ENCODE measurements at regions not wholly inside any gene's neighbourhood (a gene's known extent, or its start where the extent isn't known, plus 50 kb on each side); places are given as distances from the start of the nearest gene placed in this dataset.

- peaks cover 73% of the 10 kb centered on the region for H3K4me1 Mint-ChIP-seq (ENCODE audit: low read depth)
- H3K36me3 Mint-ChIP-seq (ENCODE audit: low read depth): no peaks in the 10 kb centered on the region
- H3K27ac Mint-ChIP-seq: peak overlapping the region; percentile 91
- peak overlapping the region; percentile 86 for H3K4me3 Mint-ChIP-seq
- H3K27me3 Mint-ChIP-seq: no peaks in the 10 kb centered on the region
- H3K9me3 Mint-ChIP-seq: no peaks in the 10 kb centered on the region
Observed at GRCh38 chr19:46954502-46954992, 65.1 kb upstream of the NPAS1 start.

- H3K4me1 Mint-ChIP-seq (ENCODE audit: low read depth): peaks cover 73% of the 10 kb centered on the region
- no peaks in the 10 kb centered on the region for H3K27me3 Mint-ChIP-seq
- H3K27ac Mint-ChIP-seq: peak overlapping the region; percentile 91
- no peaks in the 10 kb centered on the region for H3K9me3 Mint-ChIP-seq
- H3K4me3 Mint-ChIP-seq: peak overlapping the region; percentile 86
- H3K36me3 Mint-ChIP-seq (ENCODE audit: low read depth): no peaks in the 10 kb centered on the region
Observed at GRCh38 chr19:46954993-46955812, 64.4 kb upstream of the NPAS1 start.

GRCh38 chr19:46955813-46956371, 63.7 kb upstream of the NPAS1 start:
- Mint-ChIP-seq H3K27me3 (no peaks in the 10 kb centered on the region), H3K36me3 (ENCODE audit: low read depth) (no peaks in the 10 kb centered on the region), H3K9me3 (no peaks in the 10 kb centered on the region), H3K27ac (peak overlapping the region; percentile 91), H3K4me3 (peak overlapping the region; percentile 86), H3K4me1 (ENCODE audit: low read depth) (peaks cover 67% of the 10 kb centered on the region)

DNA sequence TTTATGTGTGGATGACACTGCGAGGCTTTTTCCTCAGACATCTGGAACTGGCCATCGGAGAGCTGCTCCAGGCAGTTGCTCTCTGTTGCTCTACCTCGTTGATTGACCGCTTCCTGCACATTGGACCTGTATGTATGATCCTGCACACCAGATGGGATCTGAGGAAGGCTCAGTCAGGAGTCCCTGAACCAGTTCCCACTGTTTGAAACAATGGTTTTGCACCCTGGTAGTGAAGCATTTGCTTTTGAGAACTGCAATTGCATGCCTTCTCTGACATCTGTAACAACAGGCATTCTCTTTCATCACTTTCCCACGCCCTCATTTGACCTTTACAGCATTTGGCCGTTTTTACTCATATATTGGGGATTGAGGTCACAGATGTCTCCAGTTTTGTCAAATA, 61.1 kb upstream of the NPAS1 start:
- Mint-ChIP-seq H3K27me3 (no peaks in the 10 kb centered on the region), H3K4me1 (ENCODE audit: low read depth) (peaks cover 70% of the 10 kb centered on the region), H3K36me3 (ENCODE audit: low read depth) (no peaks in the 10 kb centered on the region), H3K9me3 (no peaks in the 10 kb centered on the region), H3K27ac (peak overlapping the region; percentile 73), H3K4me3 (no peak overlapping the region)

DNA sequence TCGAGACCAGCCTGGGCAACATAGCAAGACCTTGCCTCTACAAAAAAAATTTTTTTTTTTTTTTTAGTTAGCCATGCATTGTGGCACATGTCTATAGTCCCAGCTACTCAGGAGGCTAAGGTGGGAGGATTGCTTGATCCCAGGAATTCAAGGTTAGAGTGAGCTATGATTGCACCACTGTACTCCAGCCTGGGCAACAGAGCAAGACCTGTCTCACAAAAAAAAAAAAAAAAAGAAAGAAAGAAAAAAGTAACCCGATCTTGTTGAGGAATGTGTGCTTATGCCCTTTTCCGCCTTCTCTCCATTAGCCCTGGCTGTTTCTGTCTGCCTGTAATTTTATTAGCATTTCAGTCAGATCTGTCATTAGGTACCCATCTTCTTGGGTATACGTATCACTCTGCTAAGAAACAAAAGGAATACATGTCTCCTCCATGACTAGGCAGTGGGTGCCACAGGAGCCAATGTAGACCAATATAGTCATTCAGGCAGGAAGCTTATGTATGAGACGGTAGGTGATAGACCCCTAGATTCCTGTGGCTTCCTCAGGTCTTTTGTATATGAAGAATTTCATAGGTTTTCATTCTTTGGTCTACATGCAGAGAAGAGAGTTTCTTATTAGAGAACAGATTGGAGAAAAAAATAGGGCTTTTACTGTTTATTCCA, 59.6 kb upstream of the NPAS1 start:
- H3K4me3 Mint-ChIP-seq: no peak overlapping the region
- H3K9me3 Mint-ChIP-seq: no peaks in the 10 kb centered on the region
- peaks cover 57% of the 10 kb centered on the region for H3K4me1 Mint-ChIP-seq (ENCODE audit: low read depth)
- H3K27me3 Mint-ChIP-seq: no peaks in the 10 kb centered on the region
- no peak overlapping the region for H3K27ac Mint-ChIP-seq
- H3K36me3 Mint-ChIP-seq (ENCODE audit: low read depth): no peaks in the 10 kb centered on the region

DNA sequence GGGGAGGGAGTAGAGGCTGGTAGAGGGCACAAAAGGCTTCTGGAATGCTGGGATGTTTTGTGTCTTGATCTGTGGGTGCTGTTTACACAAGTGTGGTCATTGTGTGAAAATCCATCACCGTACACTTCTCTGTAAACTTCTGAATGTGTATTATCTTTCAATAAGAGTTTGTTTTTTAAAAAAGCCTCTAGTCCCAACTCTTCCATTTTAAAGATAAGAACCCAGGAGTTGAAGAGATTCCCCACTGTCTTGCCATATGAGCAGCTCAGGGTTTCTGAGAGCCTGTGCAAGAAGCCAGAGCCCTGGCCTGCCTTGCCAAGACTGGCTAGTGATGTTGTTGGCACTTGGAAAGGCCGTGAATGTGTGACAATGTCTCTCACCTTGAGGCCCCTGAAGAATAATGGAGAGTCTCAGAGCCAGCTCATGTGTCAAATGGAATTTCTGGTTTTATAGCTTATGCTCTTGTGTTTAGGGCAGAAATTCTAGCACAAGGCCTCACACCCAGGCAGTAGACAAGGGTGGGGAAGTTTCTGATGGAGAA, 57.5 kb upstream of the NPAS1 start:
- Mint-ChIP-seq H3K27ac (peak overlapping the region; percentile 58), H3K9me3 (no peaks in the 10 kb centered on the region), H3K4me1 (ENCODE audit: low read depth) (peaks cover 48% of the 10 kb centered on the region), H3K27me3 (no peaks in the 10 kb centered on the region), H3K4me3 (no peak overlapping the region), H3K36me3 (ENCODE audit: low read depth) (peaks cover 6% of the 10 kb centered on the region)

DNA sequence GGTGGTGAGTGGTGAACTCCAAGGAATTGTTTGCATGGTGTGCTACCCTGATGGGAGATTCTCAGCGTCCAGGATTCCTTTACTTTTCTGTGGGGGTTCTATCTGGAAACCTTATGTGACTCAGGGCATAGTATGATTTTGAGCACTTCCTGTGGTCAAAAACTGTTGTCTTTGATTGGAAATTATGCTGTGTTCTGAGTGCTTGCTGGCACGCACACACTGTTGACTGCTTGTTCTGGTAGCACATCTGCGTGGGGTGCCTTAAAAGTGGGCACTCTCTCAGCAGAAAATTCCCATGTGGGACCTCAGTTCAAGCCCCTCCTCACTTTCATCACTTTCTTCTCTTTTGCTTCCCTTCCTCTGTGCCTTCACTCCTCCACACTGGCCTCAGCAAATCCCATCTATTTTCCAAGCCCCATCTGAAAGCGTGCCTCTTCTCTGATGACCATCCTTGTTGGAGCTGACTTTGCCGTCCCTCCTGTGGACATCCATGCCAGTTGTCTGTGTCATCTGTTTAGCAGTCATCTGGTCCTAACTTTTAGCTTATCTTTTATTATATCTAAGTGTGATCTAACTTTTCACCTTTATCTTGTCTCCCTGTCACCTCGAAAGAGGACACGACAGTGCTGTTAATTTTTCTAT, 56.4 kb upstream of the NPAS1 start:
- Mint-ChIP-seq H3K27me3 (no peaks in the 10 kb centered on the region), H3K4me1 (ENCODE audit: low read depth) (peaks cover 56% of the 10 kb centered on the region), H3K4me3 (no peak overlapping the region), H3K27ac (peak overlapping the region; percentile 87), H3K36me3 (ENCODE audit: low read depth) (peaks cover 6% of the 10 kb centered on the region), H3K9me3 (no peaks in the 10 kb centered on the region)

- Mint-ChIP-seq H3K27ac (peak overlapping the region; percentile 77), H3K27me3 (no peaks in the 10 kb centered on the region), H3K4me1 (ENCODE audit: low read depth) (peaks cover 32% of the 10 kb centered on the region), H3K9me3 (no peaks in the 10 kb centered on the region), H3K4me3 (peak overlapping the region; percentile 47), H3K36me3 (ENCODE audit: low read depth) (peaks cover 6% of the 10 kb centered on the region)
Observed at GRCh38 chr19:46967578-46968032, 52.0 kb upstream of the NPAS1 start.

Data from stimulated activated naive CD8-positive, alpha-beta T cell treated with anti-CD3 and anti-CD28 coated beads, Interleukin-15, Interleukin-2, amounts not matched to agents 100 ng/mL and 50 ng/mL, for 24 hours (primary cell).